OCI-LY7 (cell line): ENCODE measurements at regions not wholly inside any gene's neighbourhood (a gene's known extent, or its start where the extent isn't known, plus 50 kb on each side); places are given as distances from the start of the nearest gene placed in this dataset.

Source experiments
- CTCF ChIP-seq: fragments of 200-600 bp; sonication (generic); conservative IDR thresholded peaks from 2 replicates; pipeline ENCODE4 v1.5.1; 2014; ENCODE audit warnings: mild to moderate bottlenecking, antibody characterized with exemption, low read length, moderate library complexity, mixed read lengths
- EZH2phosphoT487 ChIP-seq: fragments of 200-600 bp; sonication (generic); IDR thresholded peaks from 2 replicates; pipeline ENCODE4 v1.6.1; 2018; ENCODE audit warnings: low read depth, borderline replicate concordance, mild to moderate bottlenecking, mixed run types, antibody characterized with exemption, low read length, moderate library complexity, mixed read lengths

DNA sequence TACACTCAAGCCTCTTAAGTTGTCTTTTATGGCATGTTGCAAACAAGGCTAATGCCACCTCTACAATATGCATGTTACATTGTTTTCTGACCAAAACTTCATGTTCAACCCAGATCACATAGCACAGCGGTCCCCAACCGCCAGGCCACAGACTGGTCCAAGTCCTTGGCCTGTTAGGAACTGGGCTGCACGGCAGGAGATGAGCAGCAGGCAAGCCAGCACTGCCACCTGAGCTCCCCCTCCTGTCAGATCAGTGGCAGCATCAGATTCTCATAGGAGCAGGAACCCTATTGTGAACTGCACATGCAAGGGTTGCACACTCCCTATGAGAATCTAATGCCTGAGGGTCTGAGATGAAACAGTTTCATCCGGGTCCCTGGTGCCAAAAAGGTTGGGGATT, 324.8 kb upstream of the CHAC2 start:
- TF ChIP-seq CTCF (0 out of 2 replicates have a peak, but pooled peaks have one; percentile 16), EZH2phosphoT487 (no peak)
